ENCODE measurements at regions not wholly inside any gene's neighbourhood (a gene's known extent, or its start where the extent isn't known, plus 50 kb on each side); places are given as distances from the start of the nearest gene placed in this dataset.

GRCh38 chr18:67913040-67913439 lies 396.5 kb upstream of the DSEL start:
- TF ChIP-seq CTCF (IDR thresholded peaks at IDR 0.05; ENCODE audit: partially characterized antibody, unreplicated experiment): no peak
- no peak overlapping the region for H3K4me3 Mint-ChIP-seq (ENCODE audit: unreplicated experiment)
- H3K9me3 Mint-ChIP-seq (ENCODE audit: unreplicated experiment): no peaks in the 10 kb centered on the region

GRCh38 chr18:67901573-67901972 lies 385.1 kb upstream of the DSEL start:
- Mint-ChIP-seq H3K4me1 (ENCODE audit: low read depth, unreplicated experiment) (peaks cover 10% of the 10 kb centered on the region), H3K27me3 (ENCODE audit: unreplicated experiment) (peaks cover 2% of the 10 kb centered on the region), H3K36me3 (ENCODE audit: unreplicated experiment) (no peaks in the 10 kb centered on the region), H3K9me3 (ENCODE audit: unreplicated experiment) (no peaks in the 10 kb centered on the region), H3K4me3 (ENCODE audit: unreplicated experiment) (no peak overlapping the region), H3K27ac (ENCODE audit: unreplicated experiment) (no peak overlapping the region)
- no peak for TF ChIP-seq CTCF (IDR thresholded peaks at IDR 0.05; ENCODE audit: partially characterized antibody, unreplicated experiment)
- no peak for DNase-seq

More at GRCh38 chr18:67913040-67913439, 396.5 kb upstream of the DSEL start:
- no peak overlapping the region for H3K27ac Mint-ChIP-seq (ENCODE audit: unreplicated experiment)
- DNase-seq: no peak
- H3K36me3 Mint-ChIP-seq (ENCODE audit: unreplicated experiment): no peaks in the 10 kb centered on the region
- H3K27me3 Mint-ChIP-seq (ENCODE audit: unreplicated experiment): peaks cover 3% of the 10 kb centered on the region
- peaks cover 5% of the 10 kb centered on the region for H3K4me1 Mint-ChIP-seq (ENCODE audit: low read depth, unreplicated experiment)

GRCh38 chr18:67896451-67896850 lies 379.9 kb upstream of the DSEL start:
- Mint-ChIP-seq H3K9me3 (ENCODE audit: unreplicated experiment) (no peaks in the 10 kb centered on the region), H3K27me3 (ENCODE audit: unreplicated experiment) (no peaks in the 10 kb centered on the region), H3K4me1 (ENCODE audit: low read depth, unreplicated experiment) (peaks cover 12% of the 10 kb centered on the region), H3K36me3 (ENCODE audit: unreplicated experiment) (no peaks in the 10 kb centered on the region), H3K27ac (ENCODE audit: unreplicated experiment) (peak overlapping the region; percentile 36), H3K4me3 (ENCODE audit: unreplicated experiment) (no peak overlapping the region)
- DNase-seq: no peak
- no peak for TF ChIP-seq CTCF (IDR thresholded peaks at IDR 0.05; ENCODE audit: partially characterized antibody, unreplicated experiment)

GRCh38 chr18:67893916-67894315 lies 377.4 kb upstream of the DSEL start:
- H3K27ac Mint-ChIP-seq (ENCODE audit: unreplicated experiment): no peak overlapping the region

GRCh38 chr18:67876871-67877270 lies 360.4 kb upstream of the DSEL start:
- no peak overlapping the region for H3K4me3 Mint-ChIP-seq (ENCODE audit: unreplicated experiment)
- H3K27ac Mint-ChIP-seq (ENCODE audit: unreplicated experiment): peak overlapping the region; percentile 48
- no peaks in the 10 kb centered on the region for H3K9me3 Mint-ChIP-seq (ENCODE audit: unreplicated experiment)
- H3K36me3 Mint-ChIP-seq (ENCODE audit: unreplicated experiment): no peaks in the 10 kb centered on the region
- H3K4me1 Mint-ChIP-seq (ENCODE audit: low read depth, unreplicated experiment): peaks cover 14% of the 10 kb centered on the region
- TF ChIP-seq CTCF (IDR thresholded peaks at IDR 0.05; ENCODE audit: partially characterized antibody, unreplicated experiment): no peak
- no peak for DNase-seq
- no peaks in the 10 kb centered on the region for H3K27me3 Mint-ChIP-seq (ENCODE audit: unreplicated experiment)

More at GRCh38 chr18:67893916-67894315, 377.4 kb upstream of the DSEL start:
- H3K4me3 Mint-ChIP-seq (ENCODE audit: unreplicated experiment): no peak overlapping the region
- no peak for DNase-seq
- no peak for TF ChIP-seq CTCF (IDR thresholded peaks at IDR 0.05; ENCODE audit: partially characterized antibody, unreplicated experiment)
- no peaks in the 10 kb centered on the region for H3K27me3 Mint-ChIP-seq (ENCODE audit: unreplicated experiment)
- H3K4me1 Mint-ChIP-seq (ENCODE audit: low read depth, unreplicated experiment): peaks cover 12% of the 10 kb centered on the region
- H3K9me3 Mint-ChIP-seq (ENCODE audit: unreplicated experiment): no peaks in the 10 kb centered on the region
- H3K36me3 Mint-ChIP-seq (ENCODE audit: unreplicated experiment): no peaks in the 10 kb centered on the region

Measured in glutamatergic neuron (in vitro differentiated cells).